H1 (cell line): ENCODE measurements at regions not wholly inside any gene's neighbourhood (a gene's known extent, or its start where the extent isn't known, plus 50 kb on each side); places are given as distances from the start of the nearest gene placed in this dataset.
"Not testable (repeated sequence)": the region's sequence is repeated elsewhere in the genome, so short reads cannot be mapped to it uniquely, and the experiment has no call there.

Source experiments
- CTCF ChIA-PET: fragments of 300-600 bp; sonication (Branson Sonifier 250); formaldehyde crosslinking; loops from one replicate; lab custom pipeline; 2021; ENCODE audit not compliant: partially characterized antibody; lab: Charles Lee
- POLR2A ChIA-PET: fragments of 300-600 bp; sonication (Branson Sonifier 250); formaldehyde crosslinking; loops from one replicate; lab custom pipeline; 2021; ENCODE audit warnings: inconsistent platforms; ENCODE audit not compliant: partially characterized antibody; lab: Charles Lee
- DNase-seq, 2 experiments: peaks; one replicate each; pipeline versions ENCODE4 v3.0.0 to v3.0.0-alpha.2; 2010 to 2022; ENCODE audit warnings: low spot score in 2 of 2, low read depth in 1 of 2, mixed read lengths in 1 of 2
- FAIRE-seq: peaks from 2 replicates; lab custom pipeline; 2011; peaks lifted over from hg19 to GRCh38; lab: Jason Lieb, UNC
- H2AFZ ChIP-seq: 2 replicates; pipeline ENCODE4 v1.8.1; 2012; ENCODE audit warnings: low read length, inconsistent platforms
- H2AK5ac ChIP-seq: 2 replicates; pipeline ENCODE4 v1.6.1; 2013; ENCODE audit warnings: low read depth, low read length
- H2BK120ac ChIP-seq: replicated peaks from 2 replicates; pipeline ENCODE3; 2013; ENCODE audit warnings: low read depth, low read length, inconsistent platforms
- H2BK12ac ChIP-seq: 2 replicates; pipeline ENCODE4 v1.6.1; 2013; ENCODE audit warnings: low read depth, low read length
- H2BK15ac ChIP-seq: 2 replicates; pipeline ENCODE4 v1.6.1; 2013; ENCODE audit warnings: low read length
- H2BK20ac ChIP-seq: 2 replicates; pipeline ENCODE4 v1.6.1; 2013; ENCODE audit warnings: low read length
- H2BK5ac ChIP-seq: 2 replicates; pipeline ENCODE4 v1.6.1; 2013; ENCODE audit warnings: low read depth, low read length
- H3K14ac ChIP-seq: 2 replicates; pipeline ENCODE4 v1.6.1; 2013; ENCODE audit warnings: inconsistent platforms; ENCODE audit not compliant: insufficient read length
- H3K18ac ChIP-seq: 2 replicates; pipeline ENCODE4 v1.6.1; 2013; ENCODE audit warnings: low read length; ENCODE audit errors: extremely low read depth
- H3K23ac ChIP-seq: 2 replicates; pipeline ENCODE4 v1.6.1; 2013; ENCODE audit warnings: inconsistent platforms; ENCODE audit not compliant: insufficient read length
- H3K23me2 ChIP-seq: 2 replicates; pipeline ENCODE4 v1.6.1; 2013; ENCODE audit warnings: low read depth, low read length
- H3K27ac ChIP-seq: 2 replicates; pipeline ENCODE4 v1.6.1; 2011; ENCODE audit warnings: low read depth, low read length, inconsistent platforms
- H3K27me3 ChIP-seq, 4 experiments: replicated peaks in 1 of 4; 1 replicate in 1 of 4; 2 replicates in 3 of 4; pipeline versions ENCODE4 v1.6.1 to v1.8.1; 2011 to 2013; ENCODE audit warnings: low read length in 3 of 4, mild to moderate bottlenecking in 3 of 4, inconsistent platforms in 2 of 4, mixed read lengths in 2 of 4, moderate library complexity in 1 of 4; ENCODE audit not compliant: control insufficient read depth in 3 of 4, insufficient read depth in 3 of 4; ENCODE audit errors: extremely low read depth in 1 of 4
- H3K36me3 ChIP-seq, 4 experiments: 2 replicates each; pipeline versions ENCODE4 v1.6.1 to v1.8.1; 2011 to 2013; ENCODE audit warnings: mild to moderate bottlenecking in 4 of 4, low read length in 3 of 4, moderate library complexity in 2 of 4, control low read depth in 1 of 4, inconsistent platforms in 1 of 4; ENCODE audit not compliant: insufficient read depth in 4 of 4, control insufficient read depth in 2 of 4
- H3K4ac ChIP-seq: replicated peaks from 2 replicates; pipeline ENCODE3; 2013; ENCODE audit warnings: low read length, low read depth, mixed read lengths, inconsistent platforms; ENCODE audit not compliant: insufficient read length
- H3K4me1 ChIP-seq, 4 experiments: replicated peaks in 1 of 4; 1 replicate in 1 of 4; 2 replicates in 3 of 4; pipeline versions ENCODE4 v1.6.1 to v1.8.1; 2011 to 2013; ENCODE audit warnings: low read length in 3 of 4, inconsistent platforms in 2 of 4, mixed read lengths in 1 of 4; ENCODE audit not compliant: insufficient read depth in 4 of 4, control insufficient read depth in 3 of 4
- H3K4me2 ChIP-seq, 2 experiments: 2 replicates each; pipeline versions ENCODE4 v1.6.1 to v1.8.1; 2011 to 2013; ENCODE audit warnings: low read depth in 2 of 2, low read length in 2 of 2, control low read depth in 1 of 2, inconsistent platforms in 1 of 2, mild to moderate bottlenecking in 1 of 2; ENCODE audit not compliant: insufficient read depth in 1 of 2
- H3K4me3 ChIP-seq, 4 experiments: fragments of 200-600, 300-600 bp in 1 of 4; sonication (generic), shearing (Covaris generic), sonication (Bioruptor Twin) in 1 of 4; 2 replicates each; pipeline versions ENCODE4 v1.5.1 to v1.8.1; 2011 to 2016; ENCODE audit warnings: low read length in 4 of 4, low read depth in 3 of 4, control low read depth in 2 of 4, inconsistent platforms in 2 of 4, mild to moderate bottlenecking in 2 of 4, mixed read lengths in 1 of 4, moderate library complexity in 1 of 4; ENCODE audit not compliant: insufficient read depth in 2 of 4; ENCODE audit errors: extremely low read depth in 1 of 4
- H3K56ac ChIP-seq: replicated peaks from 2 replicates; pipeline ENCODE3; 2013; ENCODE audit warnings: low read depth, mild to moderate bottlenecking, mixed read lengths, low read length, inconsistent platforms; ENCODE audit not compliant: insufficient read length
- H3K79me1 ChIP-seq: 2 replicates; pipeline ENCODE4 v1.6.1; 2013; ENCODE audit warnings: low read depth, low read length, control low read depth
- H3K79me2 ChIP-seq, 2 experiments: 2 replicates each; pipeline versions ENCODE4 v1.6.1 to v1.8.1; 2012 to 2013; ENCODE audit warnings: low read length in 2 of 2, mild to moderate bottlenecking in 2 of 2, inconsistent platforms in 1 of 2; ENCODE audit not compliant: insufficient read depth in 2 of 2, control insufficient read depth in 1 of 2
- H3K9ac ChIP-seq, 4 experiments: replicated peaks in 1 of 4; 1 replicate in 1 of 4; 2 replicates in 3 of 4; pipeline versions ENCODE4 v1.6.1 to v1.8.1; 2011 to 2013; ENCODE audit warnings: low read depth in 3 of 4, low read length in 3 of 4, control low read depth in 2 of 4, mild to moderate bottlenecking in 2 of 4, moderate library complexity in 2 of 4, inconsistent platforms in 1 of 4; ENCODE audit errors: extremely low read depth in 1 of 4
- H3K9me3 ChIP-seq, 2 experiments: 2 replicates each; pipeline versions ENCODE4 v1.6.1 to v1.8.1; 2012 to 2013; ENCODE audit warnings: mild to moderate bottlenecking in 2 of 2, moderate library complexity in 2 of 2, control low read depth in 1 of 2, inconsistent platforms in 1 of 2, low read depth in 1 of 2, low read length in 1 of 2, mixed read lengths in 1 of 2; ENCODE audit not compliant: insufficient read depth in 2 of 2
- H4K20me1 ChIP-seq, 2 experiments: replicated peaks in 1 of 2; 2 replicates each; pipeline versions ENCODE3 to v1.8.1; 2011 to 2013; ENCODE audit warnings: inconsistent platforms in 2 of 2, low read length in 2 of 2, mild to moderate bottlenecking in 1 of 2; ENCODE audit not compliant: insufficient read depth in 2 of 2, control insufficient read depth in 1 of 2
- H4K5ac ChIP-seq: 2 replicates; pipeline ENCODE4 v1.6.1; 2013; ENCODE audit warnings: low read length, low read depth, mixed read lengths, inconsistent platforms; ENCODE audit not compliant: insufficient read length
- H4K8ac ChIP-seq: 2 replicates; pipeline ENCODE4 v1.8.0; 2013; ENCODE audit warnings: mild to moderate bottlenecking, moderate library complexity, low read length, inconsistent platforms; ENCODE audit not compliant: insufficient read depth; ENCODE audit errors: extremely low read depth
- H4K91ac ChIP-seq: replicated peaks from 2 replicates; pipeline ENCODE3; 2013; ENCODE audit warnings: low read length, mixed read lengths, inconsistent platforms; ENCODE audit not compliant: insufficient read length
- MAFK ChIP-seq: IDR thresholded peaks from 2 replicates; pipeline ENCODE4 v1.6.1; 2012; ENCODE audit warnings: low read depth, mild to moderate bottlenecking, improper control_type of control experiment, low read length
- WGBS, 2 experiments: shearing (Covaris generic) in 1 of 2; methylation state at CpG; one replicate each; pipeline versions ENCODE4 v1.1.6 to v1.1.7; 2013 to 2015; ENCODE audit warnings: low lambda C conversion rate in 2 of 2, mixed read lengths in 2 of 2, inconsistent platforms in 1 of 2, low coverage in 1 of 2, missing lambda C conversion rate in 1 of 2; ENCODE audit not compliant: insufficient replicate concordance in 2 of 2, insufficient coverage in 1 of 2, insufficient read length in 1 of 2; ENCODE audit errors: extremely low coverage in 1 of 2, missing lambda C conversion rate in 1 of 2; 5-methylcytosine and 5-hydroxymethylcytosine counted together
- TF ChIP-seq, protein P1 (sequence below): IDR thresholded peaks from 2 replicates; pipeline ENCODE4 v1.6.1; 2011; ENCODE audit warnings: low read depth, mild to moderate bottlenecking, low read length; ENCODE audit not compliant: insufficient read depth

DNA sequence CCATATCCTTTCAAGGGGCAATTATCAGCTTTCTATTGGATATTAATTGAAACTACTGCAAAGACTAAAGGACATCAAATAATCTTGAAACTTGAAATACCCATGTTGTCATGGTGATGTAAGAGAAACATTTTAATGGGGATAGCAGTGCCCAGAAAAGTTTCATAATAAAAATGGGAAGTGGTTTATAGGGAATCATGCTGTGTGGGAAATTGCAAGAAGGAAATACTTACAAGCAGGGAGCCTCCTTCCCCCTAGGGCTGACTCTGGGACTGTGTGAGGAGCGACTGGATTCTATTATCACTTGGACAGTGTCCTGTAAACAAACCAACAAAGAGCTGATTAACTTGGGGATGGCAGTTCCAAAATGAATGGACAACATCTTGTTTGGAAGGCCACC lies 1393.1 kb upstream of the GOT2 start (continued):
- TF ChIP-seq, protein P1, sequence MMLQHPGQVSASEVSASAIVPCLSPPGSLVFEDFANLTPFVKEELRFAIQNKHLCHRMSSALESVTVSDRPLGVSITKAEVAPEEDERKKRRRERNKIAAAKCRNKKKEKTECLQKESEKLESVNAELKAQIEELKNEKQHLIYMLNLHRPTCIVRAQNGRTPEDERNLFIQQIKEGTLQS: no peak
- no peak for TF ChIP-seq MAFK

DNA sequence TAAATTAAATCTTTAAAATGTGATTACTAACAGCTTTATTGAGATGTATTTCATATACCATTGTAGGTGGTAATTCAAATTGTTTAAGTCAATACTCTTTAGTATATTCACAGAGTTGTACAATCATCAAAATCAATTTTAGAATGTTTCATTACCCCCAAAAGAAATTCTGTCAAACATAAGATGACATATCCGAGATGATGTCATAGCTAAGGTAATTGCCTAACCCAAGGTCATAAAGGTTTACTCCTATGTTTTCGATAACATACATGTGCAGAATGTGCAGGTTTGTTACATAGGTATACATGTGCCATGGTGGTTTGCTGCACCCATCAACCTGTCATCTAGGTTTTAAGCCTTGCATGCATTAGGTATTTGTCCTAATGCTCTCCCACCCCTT lies 1392.0 kb upstream of the GOT2 start:
- H3K9ac ChIP-seq, H4K91ac ChIP-seq, H3K4me3 ChIP-seq, H3K79me1 ChIP-seq, H3K36me3 ChIP-seq, H3K9me3 ChIP-seq, H2AFZ ChIP-seq, POLR2A ChIA-PET, H3K23me2 ChIP-seq, H3K14ac ChIP-seq, H3K27me3 ChIP-seq, DNase-seq, H4K20me1 ChIP-seq, H2BK5ac ChIP-seq, H3K23ac ChIP-seq, H3K4me1 ChIP-seq, H2BK120ac ChIP-seq, H2BK12ac ChIP-seq, H3K4ac ChIP-seq, FAIRE-seq, H3K56ac ChIP-seq, CTCF ChIA-PET, H3K79me2 ChIP-seq, H3K27ac ChIP-seq, H3K4me2 ChIP-seq, H2BK20ac ChIP-seq, H3K18ac ChIP-seq, H4K8ac ChIP-seq, H2BK15ac ChIP-seq, H4K5ac ChIP-seq, H2AK5ac ChIP-seq: not testable (repeated sequence)
- 100% methylated on average over 2 of the region's 2 CpGs; no CpG with 5 or more reads in 1 of the 2 experiments for WGBS, 2 experiments
